OCI-LY1 (cell line): ENCODE measurements at regions not wholly inside any gene's neighbourhood (a gene's known extent, or its start where the extent isn't known, plus 50 kb on each side); places are given as distances from the start of the nearest gene placed in this dataset.

Source experiments
- EZH2 ChIP-seq: fragments of 200-600 bp; sonication (generic), shearing (Covaris generic); IDR thresholded peaks from 2 replicates; pipeline ENCODE4 v1.8.0; 2017; ENCODE audit warnings: borderline replicate concordance, mixed run types, mild to moderate bottlenecking, antibody characterized with exemption, low read length, moderate library complexity, mixed read lengths
- TF ChIP-seq, protein P1 (sequence below): fragments of 200-600 bp; sonication (generic), shearing (Covaris generic); IDR thresholded peaks from 2 replicates; pipeline ENCODE4 v1.5.1; 2017; ENCODE audit warnings: mild to moderate bottlenecking, antibody characterized with exemption, low read length, moderate library complexity, mixed read lengths

DNA sequence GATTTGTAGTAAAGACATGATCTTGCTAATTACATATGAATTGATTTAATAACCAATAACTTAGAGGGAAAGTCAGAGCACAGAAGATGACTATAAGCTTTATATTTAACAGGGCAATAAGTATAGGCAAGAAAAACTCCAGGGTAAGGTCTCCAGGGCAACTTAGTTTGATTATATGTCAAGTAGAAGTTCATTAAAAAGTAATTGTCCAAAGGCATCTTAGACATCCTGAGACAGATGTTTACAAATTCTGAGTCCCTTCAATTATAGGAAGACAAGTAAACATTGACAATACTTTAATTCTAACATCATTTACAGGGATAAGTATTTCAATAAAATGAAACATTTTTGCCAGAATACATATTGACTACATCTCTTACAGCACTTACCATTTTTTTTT lies 416.0 kb downstream of the RAP2B start:
- TF ChIP-seq, protein P1, sequence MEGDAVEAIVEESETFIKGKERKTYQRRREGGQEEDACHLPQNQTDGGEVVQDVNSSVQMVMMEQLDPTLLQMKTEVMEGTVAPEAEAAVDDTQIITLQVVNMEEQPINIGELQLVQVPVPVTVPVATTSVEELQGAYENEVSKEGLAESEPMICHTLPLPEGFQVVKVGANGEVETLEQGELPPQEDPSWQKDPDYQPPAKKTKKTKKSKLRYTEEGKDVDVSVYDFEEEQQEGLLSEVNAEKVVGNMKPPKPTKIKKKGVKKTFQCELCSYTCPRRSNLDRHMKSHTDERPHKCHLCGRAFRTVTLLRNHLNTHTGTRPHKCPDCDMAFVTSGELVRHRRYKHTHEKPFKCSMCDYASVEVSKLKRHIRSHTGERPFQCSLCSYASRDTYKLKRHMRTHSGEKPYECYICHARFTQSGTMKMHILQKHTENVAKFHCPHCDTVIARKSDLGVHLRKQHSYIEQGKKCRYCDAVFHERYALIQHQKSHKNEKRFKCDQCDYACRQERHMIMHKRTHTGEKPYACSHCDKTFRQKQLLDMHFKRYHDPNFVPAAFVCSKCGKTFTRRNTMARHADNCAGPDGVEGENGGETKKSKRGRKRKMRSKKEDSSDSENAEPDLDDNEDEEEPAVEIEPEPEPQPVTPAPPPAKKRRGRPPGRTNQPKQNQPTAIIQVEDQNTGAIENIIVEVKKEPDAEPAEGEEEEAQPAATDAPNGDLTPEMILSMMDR, result no peak
- TF ChIP-seq EZH2, result no peak
